ENCODE measurements at regions not wholly inside any gene's neighbourhood (a gene's known extent, or its start where the extent isn't known, plus 50 kb on each side); places are given as distances from the start of the nearest gene placed in this dataset.
"Not testable (repeated sequence)": the region's sequence is repeated elsewhere in the genome, so short reads cannot be mapped to it uniquely, and the experiment has no call there.

- no peak for DNase-seq (ENCODE audit: low spot score)
Observed at GRCh38 chr1:72399807-72400206, 117.5 kb upstream of the NEGR1 start.

GRCh38 chr1:72397786-72398185 lies 115.4 kb upstream of the NEGR1 start:
- peak; percentile 18 for DNase-seq (ENCODE audit: low spot score)

- DNase-seq (ENCODE audit: low spot score) = no peak
Observed at GRCh38 chr1:72394457-72394856, 112.1 kb upstream of the NEGR1 start.

GRCh38 chr1:72379072-72379471 lies 96.7 kb upstream of the NEGR1 start:
- DNase-seq (ENCODE audit: low spot score) = no peak

- DNase-seq (ENCODE audit: low spot score) = no peak
Observed at GRCh38 chr1:72375226-72375625, 92.9 kb upstream of the NEGR1 start.

GRCh38 chr1:72371259-72372035 lies 89.1 kb upstream of the NEGR1 start:
- peak; percentile 11 for DNase-seq (ENCODE audit: low spot score)

GRCh38 chr1:72370836-72371235 lies 88.5 kb upstream of the NEGR1 start:
- not testable (repeated sequence) for DNase-seq (ENCODE audit: low spot score)

- no peak for DNase-seq (ENCODE audit: low spot score)
Observed at GRCh38 chr1:72369069-72369757, 86.9 kb upstream of the NEGR1 start.

- DNase-seq (ENCODE audit: low spot score) = peak; percentile 7
Observed at GRCh38 chr1:72366466-72366865, 84.1 kb upstream of the NEGR1 start.

- no peak for DNase-seq (ENCODE audit: low spot score)
Observed at GRCh38 chr1:72365693-72366092, 83.4 kb upstream of the NEGR1 start.

GRCh38 chr1:72362538-72362937 lies 80.2 kb upstream of the NEGR1 start:
- no peak for DNase-seq (ENCODE audit: low spot score)

- no peak for DNase-seq (ENCODE audit: low spot score)
Observed at GRCh38 chr1:72357411-72357810, 75.1 kb upstream of the NEGR1 start.

- DNase-seq (ENCODE audit: low spot score) = no peak
Observed at GRCh38 chr1:72355899-72356298, 73.6 kb upstream of the NEGR1 start.

- no peak for DNase-seq (ENCODE audit: low spot score)
Observed at GRCh38 chr1:72341661-72342060, 59.3 kb upstream of the NEGR1 start.

GRCh38 chr1:72336776-72337175 lies 54.4 kb upstream of the NEGR1 start:
- no peak for DNase-seq (ENCODE audit: low spot score)

Data from iPS-NIHi11 (cell line).